OCI-LY3 (cell line): ENCODE measurements at regions not wholly inside any gene's neighbourhood (a gene's known extent, or its start where the extent isn't known, plus 50 kb on each side); places are given as distances from the start of the nearest gene placed in this dataset.

Source experiments
- EZH2phosphoT487 ChIP-seq: fragments of 200-600 bp; shearing (Covaris generic); IDR thresholded peaks from 2 replicates; pipeline ENCODE4 v1.6.1; 2018; ENCODE audit warnings: antibody characterized with exemption, mixed run types, low read depth
- TF ChIP-seq, protein P1 (sequence below): fragments of 200-600, 300-600 bp; sonication (generic); IDR thresholded peaks from 2 replicates; pipeline ENCODE4 v1.5.1; 2014; ENCODE audit warnings: antibody characterized with exemption, low read length, low read depth

DNA sequence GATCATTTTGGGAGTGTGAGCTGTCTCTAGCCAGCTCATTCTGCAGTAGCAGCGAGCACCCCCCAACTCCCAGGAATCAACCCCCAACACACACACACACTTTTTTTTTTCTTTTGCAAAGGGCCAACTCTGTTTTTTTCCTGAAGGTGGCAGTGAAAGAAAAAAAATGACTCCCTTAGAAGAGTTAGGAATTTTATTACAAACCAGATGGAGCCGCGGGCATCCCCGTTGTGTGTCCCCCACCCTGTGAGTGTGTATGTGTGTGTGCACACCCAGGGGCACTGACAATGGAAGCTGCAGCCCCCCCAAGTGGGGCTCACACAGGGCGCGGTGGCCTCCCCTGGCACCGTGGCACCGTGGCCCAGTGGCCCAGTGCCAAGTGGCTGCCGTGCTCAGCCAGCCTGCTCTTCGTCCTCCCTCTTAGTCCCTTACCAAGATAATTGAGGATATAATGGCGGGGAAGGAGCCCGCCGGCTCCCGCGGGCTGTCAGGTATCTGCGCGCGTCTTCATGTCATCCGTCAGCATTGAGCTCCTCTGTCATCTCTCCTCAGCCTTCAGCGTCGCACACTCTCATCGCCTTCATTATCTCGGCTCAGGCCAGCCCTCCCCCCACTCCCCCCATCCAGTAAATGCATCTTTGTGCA, 314.1 kb downstream of the ZNF536 start:
- TF ChIP-seq, protein P1, sequence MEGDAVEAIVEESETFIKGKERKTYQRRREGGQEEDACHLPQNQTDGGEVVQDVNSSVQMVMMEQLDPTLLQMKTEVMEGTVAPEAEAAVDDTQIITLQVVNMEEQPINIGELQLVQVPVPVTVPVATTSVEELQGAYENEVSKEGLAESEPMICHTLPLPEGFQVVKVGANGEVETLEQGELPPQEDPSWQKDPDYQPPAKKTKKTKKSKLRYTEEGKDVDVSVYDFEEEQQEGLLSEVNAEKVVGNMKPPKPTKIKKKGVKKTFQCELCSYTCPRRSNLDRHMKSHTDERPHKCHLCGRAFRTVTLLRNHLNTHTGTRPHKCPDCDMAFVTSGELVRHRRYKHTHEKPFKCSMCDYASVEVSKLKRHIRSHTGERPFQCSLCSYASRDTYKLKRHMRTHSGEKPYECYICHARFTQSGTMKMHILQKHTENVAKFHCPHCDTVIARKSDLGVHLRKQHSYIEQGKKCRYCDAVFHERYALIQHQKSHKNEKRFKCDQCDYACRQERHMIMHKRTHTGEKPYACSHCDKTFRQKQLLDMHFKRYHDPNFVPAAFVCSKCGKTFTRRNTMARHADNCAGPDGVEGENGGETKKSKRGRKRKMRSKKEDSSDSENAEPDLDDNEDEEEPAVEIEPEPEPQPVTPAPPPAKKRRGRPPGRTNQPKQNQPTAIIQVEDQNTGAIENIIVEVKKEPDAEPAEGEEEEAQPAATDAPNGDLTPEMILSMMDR = no peak
- TF ChIP-seq EZH2phosphoT487 = no peak
